Stimulated activated naive CD8-positive, alpha-beta T cell treated with anti-CD3 and anti-CD28 coated beads, Interleukin-15, amount 100 ng/mL, for 72 hours (primary cell): ENCODE measurements at regions not wholly inside any gene's neighbourhood (a gene's known extent, or its start where the extent isn't known, plus 50 kb on each side); places are given as distances from the start of the nearest gene placed in this dataset.

Source experiments
- ATAC-seq: fragments of 150-1000 bp; cut with Tn5 transposase; 2 replicates; pipeline ENCODE4 v1.10.0; 2021; ENCODE audit warnings: mild to moderate bottlenecking, moderate library complexity
- DNase-seq, 2 donors: peaks; one replicate each; pipeline ENCODE4 v3.0.0; 2021 to 2022
- H3K27ac Mint-ChIP-seq, 2 donors: one replicate each; pipeline ENCODE4 v1.8.0; 2022; ENCODE audit warnings: mild to moderate bottlenecking in 2 of 2, mixed read lengths in 2 of 2, moderate library complexity in 2 of 2
- H3K27me3 Mint-ChIP-seq: one replicate; pipeline ENCODE4 v1.8.0; 2022; ENCODE audit warnings: mixed read lengths
- H3K4me1 Mint-ChIP-seq: one replicate; pipeline ENCODE4 v1.8.0; 2022; ENCODE audit warnings: mild to moderate bottlenecking, mixed read lengths
- H3K4me3 Mint-ChIP-seq, 2 donors: one replicate each; pipeline ENCODE4 v1.8.0; 2022; ENCODE audit warnings: mild to moderate bottlenecking in 2 of 2, mixed read lengths in 2 of 2, moderate library complexity in 1 of 2
- H3K9me3 Mint-ChIP-seq, 2 donors: one replicate each; pipeline ENCODE4 v1.8.0; 2022; ENCODE audit warnings: mixed read lengths in 2 of 2

GRCh38 chr18:56167366-56167765, 471.0 kb downstream of the TXNL1 start:
- Mint-ChIP-seq H3K27ac (no peak overlapping the region), H3K27me3 (no peaks in the 10 kb centered on the region), H3K4me3 (no peak overlapping the region), H3K4me1 (no peaks in the 10 kb centered on the region), H3K9me3 (peaks cover 0 to 6% of the 10 kb centered on the region in 2 donors)
- DNase-seq (no peak), ATAC-seq (no peak)

GRCh38 chr18:56166914-56167313, 471.5 kb downstream of the TXNL1 start:
- DNase-seq (no peak), ATAC-seq (no peak)
- H3K4me3 Mint-ChIP-seq, result no peak overlapping the region
- H3K9me3 Mint-ChIP-seq, result peaks cover 0 to 6% of the 10 kb centered on the region in 2 donors
- H3K4me1 Mint-ChIP-seq, result no peaks in the 10 kb centered on the region
- H3K27me3 Mint-ChIP-seq, result no peaks in the 10 kb centered on the region
- H3K27ac Mint-ChIP-seq, result no peak overlapping the region

DNA sequence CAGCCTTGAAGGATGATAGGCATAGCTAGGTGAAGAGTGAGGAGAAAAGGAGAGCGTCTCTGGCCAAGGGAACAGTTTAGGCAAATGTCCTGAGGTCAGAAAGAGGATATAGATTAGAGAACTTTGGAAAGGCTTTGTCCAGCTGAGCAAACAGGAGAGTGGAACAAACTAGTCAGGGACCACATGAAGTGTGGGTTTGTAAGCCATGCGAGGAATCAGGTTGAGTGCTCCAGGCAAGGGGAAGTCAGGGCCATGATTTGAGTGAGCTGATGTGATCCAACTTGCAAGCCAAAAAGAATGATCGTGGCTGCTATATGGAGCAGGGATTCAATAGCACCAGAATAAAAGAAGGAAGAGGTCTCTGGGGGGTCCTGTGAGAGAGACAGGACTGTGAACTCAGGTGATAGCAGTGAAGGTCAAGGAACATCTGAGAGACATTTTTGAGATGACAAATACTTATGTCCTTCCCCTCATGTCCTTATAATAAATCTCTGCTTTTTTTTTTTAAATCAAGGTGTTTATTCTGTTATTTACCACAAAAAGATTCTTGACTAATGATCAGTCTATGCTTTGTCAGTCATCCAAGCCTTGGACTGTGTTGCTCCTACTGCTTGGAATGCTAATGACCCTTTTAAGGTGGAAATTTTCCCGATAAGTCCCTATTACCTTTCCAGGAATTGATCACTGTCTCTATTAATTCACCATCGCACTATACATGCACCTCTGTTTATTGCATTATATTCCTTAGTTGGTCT, 472.6 kb downstream of the TXNL1 start:
- DNase-seq, result no peak
- H3K27me3 Mint-ChIP-seq, result no peaks in the 10 kb centered on the region
- peaks cover 0 to under 1% of the 10 kb centered on the region in 2 donors for H3K9me3 Mint-ChIP-seq
- no peaks in the 10 kb centered on the region for H3K4me1 Mint-ChIP-seq
- ATAC-seq, result no peak
- H3K27ac Mint-ChIP-seq, result no peak overlapping the region
- H3K4me3 Mint-ChIP-seq, result no peak overlapping the region

DNA sequence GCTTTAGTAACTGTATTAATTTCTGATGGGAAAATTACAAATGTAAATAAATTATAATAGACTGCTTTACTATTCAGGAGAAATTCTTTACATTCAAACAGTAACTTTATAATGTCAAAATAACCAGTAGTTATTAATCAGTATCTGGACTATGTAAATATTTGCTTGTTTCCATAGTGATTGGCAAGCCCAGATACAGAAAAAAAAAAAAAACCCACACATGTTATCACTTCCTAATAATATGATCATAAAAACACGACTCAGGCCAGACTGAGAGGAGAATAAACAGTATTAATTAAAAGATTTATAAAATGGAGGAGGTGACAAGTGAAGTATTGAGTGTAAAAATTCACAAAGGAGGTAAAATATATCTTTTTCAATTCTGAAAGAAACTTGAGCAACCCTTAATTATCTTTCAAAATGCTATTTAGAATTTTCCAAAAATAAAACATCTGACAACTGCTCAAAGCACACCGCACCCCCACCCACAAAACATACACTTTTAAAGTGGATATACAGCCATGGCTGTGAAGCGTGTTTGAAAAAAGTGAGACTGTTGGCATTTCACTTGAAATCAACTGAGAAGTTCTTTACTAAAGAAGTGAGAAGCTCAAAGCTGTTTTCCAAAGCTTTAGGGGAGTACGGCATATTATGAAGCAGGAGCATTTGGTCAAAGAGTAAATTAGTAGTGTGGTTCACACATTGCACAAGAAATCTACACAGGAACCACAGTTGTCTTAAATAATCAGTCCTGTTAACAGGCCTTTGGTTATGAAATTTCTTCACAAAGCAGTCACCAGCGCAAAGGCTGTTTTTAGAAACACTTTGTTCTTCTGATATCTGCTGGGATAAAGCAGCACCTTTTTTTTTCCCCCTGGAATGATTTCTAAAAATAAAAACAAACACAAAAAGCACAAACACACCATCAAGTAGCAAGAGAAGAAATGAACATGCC, 475.8 kb downstream of the TXNL1 start:
- Mint-ChIP-seq H3K4me3 (no peak overlapping the region), H3K9me3 (no peaks in the 10 kb centered on the region), H3K27me3 (no peaks in the 10 kb centered on the region), H3K27ac (no peak overlapping the region), H3K4me1 (no peaks in the 10 kb centered on the region)
- no peak for DNase-seq
- ATAC-seq, result no peak

DNA sequence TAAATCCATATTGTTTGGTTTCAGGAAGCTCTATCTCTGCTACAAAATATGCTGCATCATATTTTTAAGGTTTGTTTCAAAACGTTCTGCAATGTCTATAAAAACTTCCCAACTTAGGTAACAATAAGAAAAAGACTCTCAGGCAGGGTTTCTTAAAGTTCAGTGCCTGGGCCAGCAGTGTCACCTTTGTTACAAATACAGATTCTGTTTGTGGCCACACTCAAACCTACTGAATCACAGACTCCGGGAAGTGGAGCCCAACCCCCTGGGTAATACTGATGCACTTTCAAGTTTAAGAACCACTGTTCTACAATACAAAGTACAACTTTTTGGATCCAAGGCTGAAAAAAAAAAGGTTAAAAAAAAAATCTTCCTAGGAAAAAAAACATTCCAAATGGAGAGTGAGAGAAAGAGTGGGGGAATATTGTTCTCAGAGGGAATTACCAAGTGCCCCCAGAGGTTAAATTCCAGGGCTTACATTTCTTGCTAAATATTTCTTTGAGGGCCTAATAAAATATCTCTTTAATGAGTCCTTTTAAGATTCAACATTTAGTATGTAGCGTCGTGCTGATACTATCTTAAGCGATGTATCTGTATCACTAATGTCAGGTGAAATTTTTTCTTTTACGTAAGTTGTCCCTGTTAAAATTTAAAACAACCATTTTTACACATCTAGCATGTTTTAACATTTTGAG, 476.7 kb downstream of the TXNL1 start:
- no peak overlapping the region for H3K4me3 Mint-ChIP-seq
- DNase-seq, result no peak

DNA sequence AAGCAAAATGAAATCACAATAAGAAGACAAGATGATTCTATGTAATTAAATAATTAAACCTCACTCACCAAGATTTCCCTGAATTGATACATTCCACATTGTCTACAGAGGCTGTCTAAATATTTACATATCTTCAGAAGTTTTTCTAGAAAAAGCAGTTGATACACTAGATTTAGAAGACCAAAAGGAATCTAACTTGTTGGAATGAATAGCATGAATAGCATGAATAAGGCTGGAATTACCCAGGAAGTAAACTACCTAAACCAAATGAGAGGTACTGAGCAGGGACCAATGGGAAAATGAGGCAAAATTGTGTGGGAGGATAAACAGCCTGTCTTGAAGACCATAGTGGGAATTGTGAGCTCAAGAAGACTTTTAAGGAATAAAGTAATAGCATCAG, 479.7 kb downstream of the TXNL1 start:
- Mint-ChIP-seq H3K4me3 (no peak overlapping the region), H3K27ac (no peak overlapping the region), H3K4me1 (no peaks in the 10 kb centered on the region), H3K9me3 (no peaks in the 10 kb centered on the region), H3K27me3 (no peaks in the 10 kb centered on the region)
- DNase-seq (no peak), ATAC-seq (no peak)

More for the DNA sequence above, 476.7 kb downstream of the TXNL1 start:
- no peak for ATAC-seq
- H3K27ac Mint-ChIP-seq, result no peak overlapping the region
- H3K4me1 Mint-ChIP-seq, result no peaks in the 10 kb centered on the region
- H3K27me3 Mint-ChIP-seq, result no peaks in the 10 kb centered on the region
- no peaks in the 10 kb centered on the region for H3K9me3 Mint-ChIP-seq

DNA sequence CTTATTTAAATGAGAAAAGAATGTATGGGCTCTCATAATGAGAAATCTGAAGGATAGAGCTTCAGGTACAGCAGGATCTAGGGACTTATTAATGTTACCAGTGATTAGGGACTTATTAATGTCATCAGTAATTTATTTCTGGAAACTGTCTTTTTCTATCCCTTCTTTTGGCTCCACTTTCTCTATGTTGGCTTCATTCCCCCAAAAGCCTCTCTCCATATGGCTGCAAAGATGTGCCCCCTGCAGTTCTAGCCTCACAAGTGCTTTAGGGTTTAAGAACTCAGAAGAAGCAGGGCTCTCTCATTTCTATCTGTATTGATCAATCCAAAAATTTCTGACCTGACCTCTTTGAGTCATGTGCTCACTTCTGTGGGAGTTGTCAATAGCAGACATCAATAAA, 480.9 kb downstream of the TXNL1 start:
- no peak overlapping the region for H3K4me3 Mint-ChIP-seq
- no peak overlapping the region for H3K27ac Mint-ChIP-seq
- H3K4me1 Mint-ChIP-seq, result no peaks in the 10 kb centered on the region
- H3K27me3 Mint-ChIP-seq, result no peaks in the 10 kb centered on the region
- ATAC-seq, result no peak
- no peak for DNase-seq
- H3K9me3 Mint-ChIP-seq, result no peaks in the 10 kb centered on the region

DNA sequence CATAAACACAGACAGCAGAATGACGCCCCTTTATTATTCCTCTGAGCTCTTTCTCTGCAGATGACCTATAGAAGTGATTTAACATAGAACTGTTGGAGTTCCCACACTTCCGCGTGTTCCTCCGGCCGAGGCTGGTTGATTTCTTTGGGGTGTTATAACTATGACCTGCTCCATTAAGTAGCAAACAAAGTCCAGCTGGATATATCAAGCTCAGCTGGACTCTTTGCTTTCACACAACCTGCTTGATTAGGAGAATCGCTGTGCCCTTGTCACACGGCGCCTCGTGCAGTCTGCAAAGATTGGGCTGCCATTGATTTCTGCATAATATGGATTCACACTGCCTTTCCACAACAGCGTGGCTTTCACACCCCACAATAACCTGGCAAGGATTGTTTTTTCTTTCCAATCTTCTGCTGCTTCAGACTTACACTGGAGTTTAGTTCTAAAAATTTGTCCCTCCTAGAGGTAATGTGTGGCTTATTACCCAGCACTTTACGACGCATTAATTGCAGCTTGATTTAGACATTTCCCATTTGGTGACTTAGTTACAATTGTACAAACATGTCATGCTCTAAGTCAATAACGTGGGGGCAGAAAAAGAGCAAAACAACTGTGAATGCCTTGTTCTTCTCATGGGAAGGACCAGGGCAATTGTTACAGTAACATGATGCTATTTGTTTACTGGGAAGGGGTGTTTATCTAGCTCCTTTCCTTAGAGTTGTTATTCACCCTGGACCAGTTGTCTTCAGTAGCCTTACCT, 485.7 kb downstream of the TXNL1 start:
- Mint-ChIP-seq H3K9me3 (no peaks in the 10 kb centered on the region), H3K4me1 (no peaks in the 10 kb centered on the region), H3K27me3 (no peaks in the 10 kb centered on the region), H3K27ac (no peak overlapping the region), H3K4me3 (no peak overlapping the region)
- DNase-seq (no peak), ATAC-seq (no peak)

DNA sequence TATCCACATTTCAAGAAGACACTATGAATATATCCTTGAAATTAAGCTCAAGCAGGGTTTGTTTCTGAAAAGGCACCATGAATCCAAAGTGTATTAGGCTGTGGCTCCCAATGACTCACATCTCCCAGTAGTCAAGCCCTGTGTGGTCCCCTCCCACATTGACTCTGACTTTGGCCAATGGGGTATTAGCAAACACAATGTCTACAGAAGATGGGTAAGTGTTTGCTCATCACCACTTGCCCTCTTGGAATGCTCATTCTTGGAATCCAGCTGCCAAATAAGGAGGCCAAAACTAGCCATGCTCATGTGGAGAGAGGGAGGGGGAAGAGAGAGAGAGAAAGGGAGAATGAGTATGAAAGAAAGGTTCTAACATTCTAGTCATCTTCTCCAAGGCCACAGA, 490.0 kb downstream of the TXNL1 start:
- H3K4me3 Mint-ChIP-seq, result no peak overlapping the region
- ATAC-seq (no peak), DNase-seq (no peak)
- no peaks in the 10 kb centered on the region for H3K4me1 Mint-ChIP-seq
- H3K9me3 Mint-ChIP-seq, result peaks cover 4 to 7% of the 10 kb centered on the region in 2 donors
- no peak overlapping the region for H3K27ac Mint-ChIP-seq
- no peaks in the 10 kb centered on the region for H3K27me3 Mint-ChIP-seq

GRCh38 chr18:56146565-56146964, 491.8 kb downstream of the TXNL1 start:
- no peak for ATAC-seq
- Mint-ChIP-seq H3K4me1 (no peaks in the 10 kb centered on the region), H3K9me3 (peaks cover 4 to 7% of the 10 kb centered on the region in 2 donors), H3K4me3 (no peak overlapping the region), H3K27ac (no peak overlapping the region), H3K27me3 (no peaks in the 10 kb centered on the region)
- DNase-seq, result no peak

DNA sequence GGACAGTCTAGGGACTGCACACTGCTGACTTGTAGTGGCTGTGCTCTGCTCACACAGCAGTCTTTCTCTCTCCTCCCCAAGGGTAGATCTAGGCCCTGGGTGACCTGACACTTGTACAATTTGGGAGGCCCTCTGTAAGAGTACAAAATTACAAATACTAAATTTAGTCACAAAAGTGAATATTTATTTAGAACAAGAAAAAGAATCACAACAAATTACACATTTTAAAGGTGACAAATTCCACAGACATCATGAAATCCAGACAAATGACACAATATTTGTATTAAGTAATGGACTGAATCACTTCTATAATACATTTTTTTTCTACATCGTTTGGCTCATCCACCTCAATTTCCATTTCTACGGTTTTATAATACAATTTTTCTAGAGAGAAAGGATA, 496.4 kb downstream of the TXNL1 start:
- DNase-seq (no peak), ATAC-seq (no peak)
- no peak overlapping the region for H3K4me3 Mint-ChIP-seq
- no peaks in the 10 kb centered on the region for H3K4me1 Mint-ChIP-seq
- peaks cover 4 to 7% of the 10 kb centered on the region in 2 donors for H3K9me3 Mint-ChIP-seq
- H3K27me3 Mint-ChIP-seq, result no peaks in the 10 kb centered on the region
- H3K27ac Mint-ChIP-seq, result no peak overlapping the region

DNA sequence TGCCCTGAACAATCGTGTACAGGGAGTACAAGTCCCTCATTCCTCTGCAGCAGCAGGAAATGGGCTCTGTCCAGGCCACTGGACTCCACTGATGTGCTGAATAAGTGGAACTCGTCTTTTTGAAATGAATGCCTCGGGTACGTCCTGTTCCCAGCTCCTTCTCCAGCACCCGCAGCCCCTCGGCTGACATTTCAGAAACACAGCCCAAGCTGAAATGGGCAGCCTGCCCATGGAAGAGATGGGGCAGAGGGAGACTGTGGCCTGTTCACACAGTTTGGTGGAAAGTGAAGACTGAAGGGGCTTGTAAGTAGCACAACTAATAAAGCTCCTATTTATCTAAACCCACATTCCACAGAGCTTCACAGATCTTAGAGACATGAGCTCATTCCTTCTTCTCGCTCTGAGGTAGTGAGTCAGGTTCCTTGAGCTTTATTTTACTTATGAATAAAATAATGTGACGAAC, 498.6 kb downstream of the TXNL1 start:
- Mint-ChIP-seq H3K4me3 (no peak overlapping the region), H3K27ac (no peak overlapping the region), H3K9me3 (peaks cover 0 to 7% of the 10 kb centered on the region in 2 donors), H3K27me3 (no peaks in the 10 kb centered on the region), H3K4me1 (no peaks in the 10 kb centered on the region)
- ATAC-seq, result no peak
- DNase-seq, result no peak

DNA sequence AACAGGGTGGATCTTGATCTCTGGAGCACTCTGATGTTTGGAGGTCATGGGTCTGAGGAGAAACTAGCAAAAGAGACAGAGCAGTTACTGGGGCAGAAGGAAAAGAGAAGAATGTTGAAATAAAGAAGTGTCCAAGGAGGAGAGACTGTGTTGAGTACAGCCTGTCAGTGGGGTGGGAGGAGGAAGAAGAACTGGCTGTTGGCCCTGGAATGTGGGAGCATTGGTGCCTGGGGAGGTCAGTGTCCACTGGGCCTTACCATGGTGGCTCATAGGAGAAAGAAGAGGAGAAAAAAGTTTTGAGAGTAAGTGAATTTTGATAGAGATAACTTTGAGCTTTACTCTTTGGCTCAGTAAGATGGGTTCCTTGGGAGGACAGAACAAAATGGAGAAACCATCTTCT, 499.0 kb downstream of the TXNL1 start:
- H3K4me1 Mint-ChIP-seq, result no peaks in the 10 kb centered on the region
- peaks cover 0 to 7% of the 10 kb centered on the region in 2 donors for H3K9me3 Mint-ChIP-seq
- DNase-seq, result no peak
- no peak for ATAC-seq
- no peaks in the 10 kb centered on the region for H3K27me3 Mint-ChIP-seq
- no peak overlapping the region for H3K27ac Mint-ChIP-seq
- H3K4me3 Mint-ChIP-seq, result no peak overlapping the region

- Mint-ChIP-seq H3K9me3 (peaks cover 0 to 3% of the 10 kb centered on the region in 2 donors), H3K4me3 (no peak overlapping the region), H3K27ac (no peak overlapping the region), H3K4me1 (no peaks in the 10 kb centered on the region), H3K27me3 (no peaks in the 10 kb centered on the region)
- ATAC-seq (no peak), DNase-seq (no peak)
Observed at GRCh38 chr18:56136105-56136504, 502.3 kb downstream of the TXNL1 start.

- ATAC-seq (no peak), DNase-seq (no peak)
- Mint-ChIP-seq H3K4me1 (no peaks in the 10 kb centered on the region), H3K27me3 (peaks cover 7% of the 10 kb centered on the region), H3K27ac (no peak overlapping the region), H3K9me3 (peaks cover 2 to 10% of the 10 kb centered on the region in 2 donors), H3K4me3 (no peak overlapping the region)
Observed at GRCh38 chr18:56130481-56130880, 507.9 kb downstream of the TXNL1 start.
